ENCODE measurements at regions not wholly inside any gene's neighbourhood (a gene's known extent, or its start where the extent isn't known, plus 50 kb on each side); places are given as distances from the start of the nearest gene placed in this dataset.
"Not testable (repeated sequence)": the region's sequence is repeated elsewhere in the genome, so short reads cannot be mapped to it uniquely, and the experiment has no call there.

- Histone ChIP-seq H3K9me3 (no peaks in the 10 kb centered on the region), H3K4me1 (no peaks in the 10 kb centered on the region), H3K4me3 (no peak overlapping the region), H3K27ac (no peak overlapping the region), H3K27me3 (no peaks in the 10 kb centered on the region), H3K36me3 (no peaks in the 10 kb centered on the region)
- TF ChIP-seq POLR2A (IDR thresholded peaks at IDR 0.05) (no peak), CTCF (IDR thresholded peaks at IDR 0.05) (no peak)
- no peak for DNase-seq
- intact Hi-C loops (cut with DNase I) = no loop called here
- no peak for ATAC-seq
Measured at GRCh38 chr4:23023121-23023520, 330.4 kb downstream of the GBA3 start.

GRCh38 chr4:23022032-23022431 lies 329.3 kb downstream of the GBA3 start:
- H3K4me3 ChIP-seq = no peak overlapping the region
- no peaks in the 10 kb centered on the region for H3K27me3 ChIP-seq
- DNase-seq (no peak), ATAC-seq (no peak)
- H3K27ac ChIP-seq = no peak overlapping the region
- no peaks in the 10 kb centered on the region for H3K9me3 ChIP-seq
- no peak for TF ChIP-seq POLR2A (IDR thresholded peaks at IDR 0.05)
- TF ChIP-seq CTCF (IDR thresholded peaks at IDR 0.05) = no peak
- H3K4me1 ChIP-seq = no peaks in the 10 kb centered on the region
- H3K36me3 ChIP-seq = no peaks in the 10 kb centered on the region
- intact Hi-C loops (cut with DNase I) = no loop called here

- intact Hi-C loops (cut with DNase I) = no loop called here
- no peak overlapping the region for H3K27ac ChIP-seq
- no peak overlapping the region for H3K4me3 ChIP-seq
- TF ChIP-seq POLR2A (IDR thresholded peaks at IDR 0.05) (no peak), CTCF (IDR thresholded peaks at IDR 0.05) (no peak)
- WGBS (ENCODE audit: insufficient coverage, low coverage, low lambda C conversion rate, missing lambda C conversion rate) = 81% methylated on average over 4 of the region's 4 CpGs
- H3K9me3 ChIP-seq = no peaks in the 10 kb centered on the region
- DNase-seq = no peak
- H3K4me1 ChIP-seq = no peaks in the 10 kb centered on the region
- H3K36me3 ChIP-seq = no peaks in the 10 kb centered on the region
- H3K27me3 ChIP-seq = no peaks in the 10 kb centered on the region
- no peak for ATAC-seq
Measured at GRCh38 chr4:23021040-23021439, 328.3 kb downstream of the GBA3 start.

- WGBS (ENCODE audit: insufficient coverage, low coverage, low lambda C conversion rate, missing lambda C conversion rate) = 69% methylated on average over 4 of the region's 4 CpGs
- not testable (repeated sequence) for ATAC-seq
Measured at GRCh38 chr4:23020399-23020798, 327.7 kb downstream of the GBA3 start.

GRCh38 chr4:23016981-23017380 lies 324.2 kb downstream of the GBA3 start:
- no peaks in the 10 kb centered on the region for H3K36me3 ChIP-seq
- ATAC-seq (no peak), DNase-seq (no peak)
- H3K4me3 ChIP-seq = no peak overlapping the region
- no peaks in the 10 kb centered on the region for H3K27me3 ChIP-seq
- intact Hi-C loops (cut with DNase I) = no loop called here
- no peaks in the 10 kb centered on the region for H3K9me3 ChIP-seq
- H3K27ac ChIP-seq = no peak overlapping the region
- H3K4me1 ChIP-seq = no peaks in the 10 kb centered on the region
- 69% methylated on average over 1 of the region's 1 CpG for WGBS (ENCODE audit: insufficient coverage, low coverage, low lambda C conversion rate, missing lambda C conversion rate)
- TF ChIP-seq POLR2A (IDR thresholded peaks at IDR 0.05) = no peak
- TF ChIP-seq CTCF (IDR thresholded peaks at IDR 0.05) = no peak

More at GRCh38 chr4:23020399-23020798, 327.7 kb downstream of the GBA3 start:
- H3K27me3 ChIP-seq; H3K27ac ChIP-seq; H3K4me3 ChIP-seq; H3K36me3 ChIP-seq; DNase-seq; H3K4me1 ChIP-seq; H3K9me3 ChIP-seq; intact Hi-C loops (cut with DNase I): not testable (repeated sequence)
